ENCODE measurements at regions not wholly inside any gene's neighbourhood (a gene's known extent, or its start where the extent isn't known, plus 50 kb on each side); places are given as distances from the start of the nearest gene placed in this dataset.

DNA sequence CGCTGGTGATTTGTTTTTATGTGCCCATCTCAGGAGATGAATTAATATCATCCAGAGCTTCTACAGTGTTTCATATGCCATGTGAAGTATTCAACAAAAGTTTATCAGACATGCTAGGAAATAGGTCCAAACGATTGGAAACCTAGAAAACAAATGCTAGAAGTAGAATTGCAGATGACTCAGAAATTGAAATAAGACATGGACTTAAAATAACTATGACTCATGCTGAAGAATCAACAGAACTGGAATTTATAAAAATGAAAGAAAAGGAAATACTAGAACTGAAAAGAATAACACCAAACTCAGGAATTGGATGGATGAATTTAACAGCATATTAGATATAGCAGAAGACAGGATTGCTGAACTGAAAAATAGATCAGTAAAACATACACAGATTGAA lies 172.7 kb upstream of the GIMD1 start:
- TF ChIP-seq, protein P1, sequence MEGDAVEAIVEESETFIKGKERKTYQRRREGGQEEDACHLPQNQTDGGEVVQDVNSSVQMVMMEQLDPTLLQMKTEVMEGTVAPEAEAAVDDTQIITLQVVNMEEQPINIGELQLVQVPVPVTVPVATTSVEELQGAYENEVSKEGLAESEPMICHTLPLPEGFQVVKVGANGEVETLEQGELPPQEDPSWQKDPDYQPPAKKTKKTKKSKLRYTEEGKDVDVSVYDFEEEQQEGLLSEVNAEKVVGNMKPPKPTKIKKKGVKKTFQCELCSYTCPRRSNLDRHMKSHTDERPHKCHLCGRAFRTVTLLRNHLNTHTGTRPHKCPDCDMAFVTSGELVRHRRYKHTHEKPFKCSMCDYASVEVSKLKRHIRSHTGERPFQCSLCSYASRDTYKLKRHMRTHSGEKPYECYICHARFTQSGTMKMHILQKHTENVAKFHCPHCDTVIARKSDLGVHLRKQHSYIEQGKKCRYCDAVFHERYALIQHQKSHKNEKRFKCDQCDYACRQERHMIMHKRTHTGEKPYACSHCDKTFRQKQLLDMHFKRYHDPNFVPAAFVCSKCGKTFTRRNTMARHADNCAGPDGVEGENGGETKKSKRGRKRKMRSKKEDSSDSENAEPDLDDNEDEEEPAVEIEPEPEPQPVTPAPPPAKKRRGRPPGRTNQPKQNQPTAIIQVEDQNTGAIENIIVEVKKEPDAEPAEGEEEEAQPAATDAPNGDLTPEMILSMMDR (IDR thresholded peaks at IDR 0.05; ENCODE audit: control extremely low read depth, extremely low read depth), result no peak
- H3K4me1 ChIP-seq (ENCODE audit: control insufficient read depth in 5 of 5, insufficient read depth in 5 of 5, low read length in 5 of 5), result no peaks in the 10 kb centered on the region
- H3K36me3 ChIP-seq (ENCODE audit: control insufficient read depth in 4 of 4, insufficient read depth in 4 of 4, low read length in 4 of 4), result no peaks in the 10 kb centered on the region
- H3K9me3 ChIP-seq (ENCODE audit: control insufficient read depth in 4 of 4, insufficient read depth in 3 of 4, low read length in 3 of 4), result no peaks in the 10 kb centered on the region
- ATAC-seq (ENCODE audit: insufficient read depth, low FRiP score) (no peak), DNase-seq (no peak)
- no peak overlapping the region for H3K27ac ChIP-seq (ENCODE audit: low read depth in 1 of 2, low read length in 1 of 2)
- 74 to 86% methylated on average over 2 of the region's 2 CpGs for WGBS, 2 donors
- H3K27me3 ChIP-seq (ENCODE audit: control insufficient read depth in 3 of 3, insufficient read depth in 3 of 3, low read length in 2 of 3), result no peaks in the 10 kb centered on the region
- no peak overlapping the region for H3K4me3 ChIP-seq
- H3K9ac ChIP-seq (ENCODE audit: insufficient read depth in 1 of 2, low read length in 2 of 2), result no peak overlapping the region

DNA sequence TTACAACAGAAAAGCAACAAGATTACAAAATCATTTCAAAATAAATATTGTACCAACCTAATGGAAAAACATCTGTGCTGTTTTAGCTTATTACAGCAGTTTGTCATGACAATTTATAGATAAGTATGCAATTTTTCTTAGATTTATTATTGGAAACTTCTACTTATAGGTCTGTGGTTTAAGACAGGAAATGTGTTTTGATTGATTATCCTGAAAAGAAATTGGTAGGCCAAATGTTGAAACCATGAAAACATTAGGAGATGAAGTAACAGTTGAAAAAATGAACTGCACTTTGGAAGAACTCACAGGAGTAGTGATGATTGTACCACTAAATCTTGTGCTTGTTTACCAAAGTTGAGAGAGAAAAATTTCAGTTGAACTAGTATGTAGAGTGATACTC lies 162.2 kb upstream of the GIMD1 start:
- TF ChIP-seq, protein P1 (IDR thresholded peaks at IDR 0.05; ENCODE audit: control extremely low read depth, extremely low read depth), result no peak
- Histone ChIP-seq H3K9ac (ENCODE audit: insufficient read depth in 1 of 2, low read length in 2 of 2) (no peak overlapping the region), H3K4me1 (ENCODE audit: control insufficient read depth in 5 of 5, insufficient read depth in 5 of 5, low read length in 5 of 5) (no peaks in the 10 kb centered on the region), H3K27ac (ENCODE audit: low read depth in 1 of 2, low read length in 1 of 2) (no peak overlapping the region), H3K36me3 (ENCODE audit: control insufficient read depth in 4 of 4, insufficient read depth in 4 of 4, low read length in 4 of 4) (no peaks in the 10 kb centered on the region), H3K27me3 (ENCODE audit: control insufficient read depth in 3 of 3, insufficient read depth in 3 of 3, low read length in 2 of 3) (no peaks in the 10 kb centered on the region), H3K4me3 (no peak overlapping the region), H3K9me3 (ENCODE audit: control insufficient read depth in 4 of 4, insufficient read depth in 3 of 4, low read length in 3 of 4) (no peaks in the 10 kb centered on the region)
- ATAC-seq (ENCODE audit: insufficient read depth, low FRiP score) (no peak), DNase-seq (no peak)

DNA sequence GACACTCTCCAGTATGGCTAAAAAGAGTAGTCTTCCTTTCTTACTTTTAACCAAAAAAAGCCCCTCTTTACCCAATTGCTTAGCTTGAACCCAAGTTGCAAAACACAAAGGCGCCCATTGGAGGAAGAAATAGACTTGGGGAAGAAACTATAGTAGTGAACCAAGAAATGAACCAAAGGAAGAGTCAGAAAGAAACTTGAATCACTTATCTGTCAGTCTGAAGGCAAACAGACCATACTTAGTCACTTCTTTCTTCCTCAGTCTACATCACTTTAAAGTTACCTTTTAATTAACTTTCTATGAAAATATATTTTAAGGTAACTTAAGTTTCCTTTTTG lies 161.4 kb upstream of the GIMD1 start:
- Histone ChIP-seq H3K9ac (ENCODE audit: insufficient read depth in 1 of 2, low read length in 2 of 2) (no peak overlapping the region), H3K4me3 (no peak overlapping the region), H3K27ac (ENCODE audit: low read depth in 1 of 2, low read length in 1 of 2) (no peak overlapping the region), H3K27me3 (ENCODE audit: control insufficient read depth in 3 of 3, insufficient read depth in 3 of 3, low read length in 2 of 3) (no peaks in the 10 kb centered on the region), H3K9me3 (ENCODE audit: control insufficient read depth in 4 of 4, insufficient read depth in 3 of 4, low read length in 3 of 4) (peaks cover 0 to 3% (median 0%) of the 10 kb centered on the region in 4 donors), H3K36me3 (ENCODE audit: control insufficient read depth in 4 of 4, insufficient read depth in 4 of 4, low read length in 4 of 4) (no peaks in the 10 kb centered on the region), H3K4me1 (ENCODE audit: control insufficient read depth in 5 of 5, insufficient read depth in 5 of 5, low read length in 5 of 5) (no peaks in the 10 kb centered on the region)
- TF ChIP-seq, protein P1 (IDR thresholded peaks at IDR 0.05; ENCODE audit: control extremely low read depth, extremely low read depth), result no peak
- DNase-seq (no peak), ATAC-seq (ENCODE audit: insufficient read depth, low FRiP score) (no peak)
- WGBS, 2 donors, result 86 to 88% methylated on average over 1 of the region's 1 CpG

DNA sequence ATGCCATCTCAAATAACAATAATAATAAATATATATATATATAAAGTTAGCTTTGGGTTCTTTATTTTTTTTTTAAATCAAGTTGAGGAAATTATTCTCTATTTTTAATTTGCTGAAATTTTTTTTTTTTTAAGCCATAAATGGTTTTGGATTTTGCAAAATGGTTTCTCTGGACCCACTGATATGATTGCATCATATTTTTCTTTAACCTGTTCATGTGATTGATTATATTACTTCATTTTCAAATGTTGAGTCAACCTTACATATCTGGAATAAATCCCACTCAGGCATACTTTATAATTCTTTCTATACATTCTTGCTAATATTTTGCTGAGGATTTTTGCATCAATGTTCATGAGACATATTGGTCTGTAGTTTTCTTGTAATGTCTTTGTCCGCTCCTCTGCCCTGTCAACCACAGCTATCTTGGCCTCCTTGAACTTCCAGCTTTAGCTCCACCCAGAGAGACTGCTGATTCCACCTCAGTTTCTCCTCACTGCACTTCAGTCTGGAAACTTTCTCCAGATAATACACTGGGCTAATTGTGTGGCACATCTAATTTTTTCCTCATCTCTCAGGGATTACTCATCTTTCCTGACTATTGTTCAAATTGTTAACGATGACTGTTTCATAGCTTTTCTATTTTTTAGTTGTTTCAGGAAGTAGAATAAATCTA lies 160.9 kb upstream of the GIMD1 start:
- no peaks in the 10 kb centered on the region for H3K36me3 ChIP-seq (ENCODE audit: control insufficient read depth in 4 of 4, insufficient read depth in 4 of 4, low read length in 4 of 4)
- 83 to 85% methylated on average over 2 of the region's 2 CpGs for WGBS, 2 donors
- no peak for ATAC-seq (ENCODE audit: insufficient read depth, low FRiP score)

More for the DNA sequence above, 160.9 kb upstream of the GIMD1 start:
- Histone ChIP-seq H3K27ac (ENCODE audit: low read depth in 1 of 2, low read length in 1 of 2) (no peak overlapping the region), H3K9ac (ENCODE audit: insufficient read depth in 1 of 2, low read length in 2 of 2) (no peak overlapping the region), H3K4me3 (no peak overlapping the region), H3K9me3 (ENCODE audit: control insufficient read depth in 4 of 4, insufficient read depth in 3 of 4, low read length in 3 of 4) (peaks cover 0 to 3% (median 0%) of the 10 kb centered on the region in 4 donors), H3K27me3 (ENCODE audit: control insufficient read depth in 3 of 3, insufficient read depth in 3 of 3, low read length in 2 of 3) (no peaks in the 10 kb centered on the region), H3K4me1 (ENCODE audit: control insufficient read depth in 5 of 5, insufficient read depth in 5 of 5, low read length in 5 of 5) (no peaks in the 10 kb centered on the region)
- TF ChIP-seq, protein P1 (IDR thresholded peaks at IDR 0.05; ENCODE audit: control extremely low read depth, extremely low read depth), result no peak
- no peak for DNase-seq

Measured in lung (tissue), 11 donors.